CD14-positive monocyte (primary cell): ENCODE measurements at regions not wholly inside any gene's neighbourhood (a gene's known extent, or its start where the extent isn't known, plus 50 kb on each side); places are given as distances from the start of the nearest gene placed in this dataset.

ENCODE experiments used
- DNase-seq, 3 donors: peaks; one replicate each; pipeline ENCODE4 v3.0.0-alpha.2; 2011 to 2022
- H2AFZ ChIP-seq: 2 replicates; pipeline ENCODE4 v1.6.0; 2012; ENCODE audit warnings: mild to moderate bottlenecking, low read depth, low read length, inconsistent platforms; ENCODE audit not compliant: insufficient read depth, poor library complexity, severe bottlenecking
- H3K27ac ChIP-seq, 2 donors: 1 replicate in 1 of 2; 2 replicates in 1 of 2; pipeline ENCODE4 v1.5.1; 2012 to 2013; ENCODE audit warnings: low read length in 2 of 2, control low read depth in 1 of 2, inconsistent platforms in 1 of 2, low read depth in 1 of 2, mild to moderate bottlenecking in 1 of 2
- H3K27me3 ChIP-seq, 2 donors: one replicate each; pipeline versions ENCODE4 v1.6.0 to v1.6.1; 2011 to 2013; ENCODE audit warnings: low read length in 2 of 2; ENCODE audit not compliant: control insufficient read depth in 2 of 2, insufficient read depth in 2 of 2
- H3K36me3 ChIP-seq, 2 donors: replicated peaks in 1 of 2; 1 replicate in 1 of 2; 2 replicates in 1 of 2; pipeline versions ENCODE4 v1.5.1 to v1.6.1; 2012 to 2013; ENCODE audit warnings: low read length in 2 of 2, control low read depth in 1 of 2, inconsistent platforms in 1 of 2, mild to moderate bottlenecking in 1 of 2; ENCODE audit not compliant: insufficient read depth in 2 of 2, control insufficient read depth in 1 of 2
- H3K4me1 ChIP-seq, 2 donors: 1 replicate in 1 of 2; 2 replicates in 1 of 2; pipeline versions ENCODE4 v1.5.1 to v1.6.1; 2012 to 2013; ENCODE audit warnings: low read length in 2 of 2, control low read depth in 1 of 2, inconsistent platforms in 1 of 2, mild to moderate bottlenecking in 1 of 2, moderate library complexity in 1 of 2; ENCODE audit not compliant: insufficient read depth in 2 of 2, control insufficient read depth in 1 of 2
- H3K4me2 ChIP-seq: replicated peaks from 2 replicates; pipeline ENCODE3; 2012; ENCODE audit warnings: low read length, moderate library complexity, mild to moderate bottlenecking; ENCODE audit not compliant: poor library complexity, severe bottlenecking; ENCODE audit errors: extremely low read depth
- H3K4me3 ChIP-seq, 3 experiments: fragments of 200-600 bp in 1 of 3; sonication (generic) in 1 of 3; replicated peaks in 1 of 3; 1 replicate in 2 of 3; 2 replicates in 1 of 3; pipeline ENCODE4 v1.5.1; 2011 to 2013; ENCODE audit warnings: low read length in 3 of 3, mild to moderate bottlenecking in 3 of 3, control low read depth in 2 of 3, low read depth in 2 of 3, inconsistent platforms in 1 of 3, moderate library complexity in 1 of 3
- H3K79me2 ChIP-seq: 2 replicates; pipeline ENCODE4 v1.6.0; 2012; ENCODE audit warnings: mild to moderate bottlenecking, control low read depth, inconsistent platforms, low read length, moderate library complexity; ENCODE audit not compliant: insufficient read depth
- H3K9ac ChIP-seq: 2 replicates; pipeline ENCODE4 v1.6.0; 2017; ENCODE audit warnings: low read length, mild to moderate bottlenecking; ENCODE audit not compliant: insufficient read depth, poor library complexity, severe bottlenecking
- H3K9me3 ChIP-seq, 2 donors: replicated peaks in 1 of 2; 1 replicate in 1 of 2; 2 replicates in 1 of 2; pipeline versions ENCODE4 v1.5.1 to v1.6.1; 2012 to 2013; ENCODE audit warnings: low read length in 2 of 2, control low read depth in 1 of 2; ENCODE audit not compliant: control insufficient read depth in 1 of 2, insufficient read depth in 1 of 2
- H4K20me1 ChIP-seq: 2 replicates; pipeline ENCODE4 v1.6.0; 2012; ENCODE audit warnings: mild to moderate bottlenecking, low read length, control low read depth, moderate library complexity; ENCODE audit not compliant: insufficient read depth
- H3K27ac Mint-ChIP-seq, 7 donors: one replicate each; pipeline ENCODE4 v1.8.0; 2020; ENCODE audit warnings: mild to moderate bottlenecking in 7 of 7, mixed read lengths in 7 of 7, moderate library complexity in 6 of 7, inconsistent platforms in 2 of 7
- H3K27me3 Mint-ChIP-seq, 3 donors: one replicate each; pipeline ENCODE4 v1.8.0; 2021 to 2022; ENCODE audit warnings: low read depth in 3 of 3, mild to moderate bottlenecking in 3 of 3, mixed read lengths in 3 of 3, moderate library complexity in 3 of 3, inconsistent platforms in 1 of 3
- H3K36me3 Mint-ChIP-seq, 2 donors: one replicate each; pipeline ENCODE4 v1.8.0; 2020; ENCODE audit warnings: mixed read lengths in 2 of 2, inconsistent platforms in 1 of 2, mild to moderate bottlenecking in 1 of 2
- H3K4me1 Mint-ChIP-seq: one replicate; pipeline ENCODE4 v1.8.0; 2020; ENCODE audit warnings: mild to moderate bottlenecking, mixed read lengths
- H3K4me3 Mint-ChIP-seq, 2 donors: one replicate each; pipeline ENCODE4 v1.8.0; 2020; ENCODE audit warnings: mild to moderate bottlenecking in 2 of 2, mixed read lengths in 2 of 2, moderate library complexity in 1 of 2
- H3K9me3 Mint-ChIP-seq, 7 donors: one replicate each; pipeline ENCODE4 v1.8.0; 2020 to 2022; ENCODE audit warnings: mixed read lengths in 7 of 7, mild to moderate bottlenecking in 6 of 7, moderate library complexity in 6 of 7, inconsistent platforms in 2 of 7
- WGBS: methylation state at CpG from one replicate; pipeline ENCODE4 v1.1.5; 2013; ENCODE audit warnings: missing lambda C conversion rate; ENCODE audit not compliant: insufficient coverage; 5-methylcytosine and 5-hydroxymethylcytosine counted together
- intact Hi-C, 2 donors: fragments of 100-400 bp; cut with micrococcal nuclease; formaldehyde crosslinking; loops; one replicate each; pipeline versions ENCODE4 v1.15.0 to v1.15.1; 2023
- TF ChIP-seq, protein P1 (sequence below): fragments of 200-600 bp; IDR thresholded peaks from one replicate; pipeline ENCODE4 v1.8.0; 2022; ENCODE audit warnings: antibody characterized with exemption, mild to moderate bottlenecking

- H3K9ac ChIP-seq: no peak overlapping the region
- intact Hi-C loops: no loop called here
- no peaks in the 10 kb centered on the region for H3K4me1 ChIP-seq
- Mint-ChIP-seq H3K27me3 (no peaks in the 10 kb centered on the region), H3K4me3 (no peak overlapping the region), H3K4me1 (no peaks in the 10 kb centered on the region), H3K9me3 (peaks cover 0 to 12% (median 6%) of the 10 kb centered on the region in 7 donors), H3K27ac (no peak overlapping the region), H3K36me3 (no peaks in the 10 kb centered on the region)
- no peak for DNase-seq
- no peak overlapping the region for H3K4me3 ChIP-seq
- H4K20me1 ChIP-seq: no peaks in the 10 kb centered on the region
- H3K27ac ChIP-seq: no peak overlapping the region
- no peak overlapping the region for H3K4me2 ChIP-seq
- TF ChIP-seq, protein P1, sequence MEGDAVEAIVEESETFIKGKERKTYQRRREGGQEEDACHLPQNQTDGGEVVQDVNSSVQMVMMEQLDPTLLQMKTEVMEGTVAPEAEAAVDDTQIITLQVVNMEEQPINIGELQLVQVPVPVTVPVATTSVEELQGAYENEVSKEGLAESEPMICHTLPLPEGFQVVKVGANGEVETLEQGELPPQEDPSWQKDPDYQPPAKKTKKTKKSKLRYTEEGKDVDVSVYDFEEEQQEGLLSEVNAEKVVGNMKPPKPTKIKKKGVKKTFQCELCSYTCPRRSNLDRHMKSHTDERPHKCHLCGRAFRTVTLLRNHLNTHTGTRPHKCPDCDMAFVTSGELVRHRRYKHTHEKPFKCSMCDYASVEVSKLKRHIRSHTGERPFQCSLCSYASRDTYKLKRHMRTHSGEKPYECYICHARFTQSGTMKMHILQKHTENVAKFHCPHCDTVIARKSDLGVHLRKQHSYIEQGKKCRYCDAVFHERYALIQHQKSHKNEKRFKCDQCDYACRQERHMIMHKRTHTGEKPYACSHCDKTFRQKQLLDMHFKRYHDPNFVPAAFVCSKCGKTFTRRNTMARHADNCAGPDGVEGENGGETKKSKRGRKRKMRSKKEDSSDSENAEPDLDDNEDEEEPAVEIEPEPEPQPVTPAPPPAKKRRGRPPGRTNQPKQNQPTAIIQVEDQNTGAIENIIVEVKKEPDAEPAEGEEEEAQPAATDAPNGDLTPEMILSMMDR: no peak
- no peaks in the 10 kb centered on the region for H3K36me3 ChIP-seq
- H2AFZ ChIP-seq: no peak overlapping the region
- WGBS: 100% methylated on average over 1 of the region's 2 CpGs
- no peaks in the 10 kb centered on the region for H3K79me2 ChIP-seq
- peaks cover 0 to 2% of the 10 kb centered on the region in 2 donors for H3K9me3 ChIP-seq
- H3K27me3 ChIP-seq: no peaks in the 10 kb centered on the region
Measured at GRCh38 chr3:106428565-106428994, 559.8 kb upstream of the CBLB start.

GRCh38 chr3:106431721-106432120 lies 562.9 kb upstream of the CBLB start:
- H3K4me3 Mint-ChIP-seq: no peak overlapping the region
- no peak overlapping the region for H3K4me2 ChIP-seq
- H3K27ac ChIP-seq: no peak overlapping the region
- H3K9ac ChIP-seq: no peak overlapping the region
- H3K9me3 ChIP-seq: peaks cover 0 to 9% of the 10 kb centered on the region in 2 donors
- H3K27me3 Mint-ChIP-seq: peaks cover 0 to 1% (median 0%) of the 10 kb centered on the region in 3 donors
- H4K20me1 ChIP-seq: no peaks in the 10 kb centered on the region
- no peak for DNase-seq
- TF ChIP-seq, protein P1: no peak
- H3K27me3 ChIP-seq: no peaks in the 10 kb centered on the region
- H3K4me3 ChIP-seq: no peak overlapping the region
- no peaks in the 10 kb centered on the region for H3K79me2 ChIP-seq
- no peaks in the 10 kb centered on the region for H3K36me3 Mint-ChIP-seq
- peaks cover 6 to 21% (median 17%) of the 10 kb centered on the region in 7 donors for H3K9me3 Mint-ChIP-seq
- intact Hi-C loops: no loop called here
- H3K4me1 Mint-ChIP-seq: no peaks in the 10 kb centered on the region
- no peak overlapping the region for H2AFZ ChIP-seq
- H3K4me1 ChIP-seq: no peaks in the 10 kb centered on the region
- no peak overlapping the region for H3K27ac Mint-ChIP-seq
- WGBS: 90% methylated on average over 4 of the region's 7 CpGs
- H3K36me3 ChIP-seq: no peaks in the 10 kb centered on the region
